GF-D8 (cell line): ENCODE measurements at regions not wholly inside any gene's neighbourhood (a gene's known extent, or its start where the extent isn't known, plus 50 kb on each side); places are given as distances from the start of the nearest gene placed in this dataset.
A peak's percentile ranks its signal among the peaks of the same experiment; 100 is the strongest.

Experiments used
- DNase-seq: peaks from one replicate; lab custom pipeline; 2025; lab: John Stamatoyannopoulos, UW

DNA sequence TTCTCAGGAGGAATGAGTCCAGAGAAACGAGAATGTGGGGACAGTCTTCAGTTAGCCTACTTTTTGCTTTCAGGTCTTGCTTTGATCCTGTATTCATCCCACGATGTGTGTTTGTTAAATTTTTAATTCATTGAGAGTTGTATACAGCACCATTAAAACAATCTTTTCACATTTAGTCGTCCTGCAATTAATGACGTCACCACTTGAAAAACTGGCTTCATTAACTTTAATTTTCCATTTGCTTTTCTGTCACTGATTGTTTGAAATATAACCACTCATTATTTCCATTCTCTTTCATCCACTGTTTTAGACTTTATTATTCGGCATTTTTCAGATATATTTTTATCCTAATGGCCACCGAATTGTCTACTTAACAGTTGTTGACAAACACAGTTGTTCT is 146.9 kb downstream of the TFEC start:
- no peak for DNase-seq

DNA sequence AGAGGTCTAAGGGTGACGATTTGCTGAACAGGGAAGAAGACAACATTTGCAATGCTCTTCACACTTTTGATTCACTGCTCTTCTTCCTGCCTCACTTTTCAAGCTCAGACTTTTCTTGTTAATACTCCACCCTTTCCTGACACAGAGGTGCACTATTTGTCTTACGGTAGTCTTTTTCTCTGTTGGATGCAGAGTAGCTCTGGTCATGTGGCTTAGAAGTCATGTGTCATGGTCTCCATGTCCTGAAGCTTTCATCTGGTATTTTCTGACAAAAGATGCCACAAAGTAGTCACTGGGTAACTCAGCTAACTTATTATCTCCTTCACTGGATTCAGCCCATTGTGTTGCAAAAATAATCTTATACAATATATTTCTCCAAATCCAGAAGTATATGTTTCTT is 149.1 kb downstream of the TFEC start:
- no peak for DNase-seq

DNA sequence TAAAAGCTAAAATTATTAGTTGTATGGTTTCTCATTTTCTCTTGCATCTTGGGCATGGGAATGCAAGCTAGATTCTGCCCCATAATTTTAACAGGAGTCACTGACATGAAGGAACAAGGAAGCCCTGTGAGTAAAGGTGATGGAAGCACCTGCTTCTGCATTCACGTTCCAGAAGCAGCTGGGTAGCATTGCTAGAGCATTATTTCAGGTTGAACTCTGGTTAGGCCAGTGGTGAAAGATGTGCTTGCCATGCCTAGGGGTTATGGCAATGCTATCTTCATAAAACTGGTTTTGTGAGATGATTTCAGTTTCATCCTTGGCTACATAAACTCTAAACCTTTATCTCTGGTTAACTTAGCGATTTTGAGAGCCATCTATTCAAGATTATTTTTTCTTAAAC is 151.4 kb downstream of the TFEC start:
- no peak for DNase-seq

DNA sequence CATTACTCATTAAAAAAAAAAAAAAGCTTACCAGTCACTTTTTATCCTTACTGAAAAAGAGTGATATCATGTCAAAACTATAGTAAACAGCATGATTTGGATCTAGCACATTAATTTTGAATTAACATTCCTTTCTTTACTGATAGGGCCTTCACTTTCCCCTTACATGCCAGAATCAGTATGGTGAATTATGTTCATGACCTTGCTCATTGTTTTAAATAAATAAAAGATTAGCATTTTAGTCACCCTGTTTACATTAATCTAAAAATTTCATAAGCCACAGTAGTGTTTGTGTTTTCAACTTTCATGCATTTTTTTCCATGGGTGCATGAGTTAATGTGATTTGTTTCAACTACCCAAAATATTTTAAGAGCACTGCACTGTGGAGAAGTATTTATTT is 160.8 kb downstream of the TFEC start:
- DNase-seq: no peak

DNA sequence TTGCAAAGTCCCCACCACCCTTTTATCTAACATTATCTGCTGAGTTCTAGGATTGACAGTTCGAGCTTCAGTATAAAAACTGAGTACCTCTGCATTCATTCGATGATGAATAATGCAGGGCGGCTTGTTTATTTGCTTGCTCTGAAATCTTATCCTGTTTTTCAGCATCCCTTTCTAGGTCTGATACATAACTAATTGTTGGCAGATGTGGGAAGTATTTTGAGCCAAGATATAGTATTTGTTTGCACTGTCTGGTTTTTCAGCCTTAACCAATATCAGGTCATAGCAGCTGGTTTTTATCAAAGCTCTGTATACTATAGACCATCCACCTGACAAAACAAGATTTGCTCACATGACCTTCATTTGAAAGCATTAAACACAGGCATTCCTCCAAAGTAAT is 161.4 kb downstream of the TFEC start:
- DNase-seq: no peak

DNA sequence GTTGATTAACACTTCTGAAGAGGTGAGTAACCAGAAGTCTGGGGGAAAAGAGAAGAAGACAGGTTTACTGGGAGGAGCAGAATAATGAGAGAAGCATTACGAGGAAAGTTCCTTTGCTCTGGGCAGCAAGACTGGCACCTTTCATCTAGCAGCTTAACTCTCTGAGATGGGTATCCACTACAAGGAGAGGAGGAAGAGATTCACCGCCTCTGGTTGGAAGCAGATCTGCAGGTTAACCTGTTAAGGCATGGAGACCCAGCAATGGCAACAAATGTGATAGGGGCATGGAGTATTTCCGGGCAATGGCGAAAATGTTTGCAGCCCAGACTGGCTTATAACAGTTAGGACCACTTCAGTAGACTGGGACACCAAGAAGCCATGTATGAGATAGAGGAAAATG is 162.2 kb downstream of the TFEC start:
- no peak for DNase-seq

DNA sequence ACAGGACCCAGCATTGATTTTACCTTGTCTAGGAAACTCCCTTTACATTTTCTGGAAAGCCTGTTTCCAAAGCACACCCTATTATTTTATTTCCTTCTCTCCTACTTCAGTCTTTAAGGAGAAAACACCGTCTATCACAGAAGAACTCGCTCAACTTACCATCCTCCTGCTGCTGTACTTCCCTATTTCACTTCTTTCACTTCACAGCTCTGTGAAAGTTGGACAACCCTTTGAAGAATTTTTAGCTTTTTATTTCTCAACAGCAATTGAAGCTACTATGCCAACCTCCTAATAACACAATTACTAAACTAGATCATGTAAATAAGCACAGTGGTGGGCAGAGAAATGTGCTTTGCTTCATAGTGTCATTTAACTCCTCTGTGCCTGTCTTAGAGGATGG is 166.5 kb downstream of the TFEC start:
- no peak for DNase-seq

DNA sequence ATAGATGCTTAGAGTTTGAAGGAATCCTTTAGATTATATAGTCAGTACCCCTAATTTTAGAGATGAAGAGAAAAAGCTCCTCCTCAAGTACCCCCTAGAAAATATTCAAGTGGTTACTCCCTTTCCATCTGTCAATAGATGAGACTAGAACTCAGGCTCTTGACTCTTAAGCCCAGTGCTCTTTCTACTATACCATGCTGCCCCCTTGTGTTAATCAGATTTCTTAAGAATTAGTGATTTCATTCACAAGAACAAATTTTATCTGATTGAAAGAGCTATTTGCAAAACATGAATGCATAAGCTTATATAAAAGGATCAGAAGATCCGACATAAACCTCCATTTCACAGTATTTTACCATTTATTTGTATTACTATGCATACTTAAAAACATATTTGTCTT is 179.3 kb downstream of the TFEC start:
- no peak for DNase-seq

DNA sequence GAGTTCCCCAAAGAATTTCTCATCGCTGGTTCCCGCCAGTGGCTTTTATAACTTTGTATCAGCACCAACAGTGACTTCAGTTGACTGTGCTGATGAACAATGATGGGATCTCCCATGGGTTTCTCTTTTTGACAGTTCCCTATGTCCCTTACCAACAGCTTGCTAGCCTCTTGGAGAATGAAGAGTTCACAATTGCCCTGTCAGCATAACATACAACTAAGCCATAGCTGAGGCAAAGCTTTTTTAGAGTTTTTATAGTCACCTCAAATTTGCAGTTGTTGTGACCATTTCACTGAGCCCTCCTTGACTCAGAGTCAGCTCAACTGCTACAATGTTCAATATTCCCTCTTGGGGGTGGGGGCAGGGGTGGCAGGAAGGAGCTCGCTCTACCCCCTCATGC is 179.8 kb downstream of the TFEC start:
- DNase-seq: no peak

DNA sequence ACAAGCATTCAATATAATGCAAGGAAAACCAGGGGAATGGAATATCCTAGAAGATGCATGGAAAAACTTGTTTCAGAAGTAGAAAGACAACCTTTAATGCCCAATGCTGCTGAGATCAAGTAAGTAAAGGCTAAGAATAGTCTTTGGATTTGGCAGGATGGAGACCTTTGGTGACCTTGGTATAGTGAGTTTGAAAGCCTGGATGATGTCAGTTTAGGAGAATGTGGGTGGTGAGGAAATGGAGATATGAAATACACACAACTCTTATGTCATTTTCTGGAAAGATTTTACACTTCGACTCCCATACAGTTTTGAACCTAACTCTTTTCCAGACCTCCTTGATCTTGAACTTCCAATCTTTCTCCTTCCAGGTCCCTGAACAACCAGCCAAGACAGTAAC is 185.7 kb downstream of the TFEC start:
- no peak for DNase-seq

DNA sequence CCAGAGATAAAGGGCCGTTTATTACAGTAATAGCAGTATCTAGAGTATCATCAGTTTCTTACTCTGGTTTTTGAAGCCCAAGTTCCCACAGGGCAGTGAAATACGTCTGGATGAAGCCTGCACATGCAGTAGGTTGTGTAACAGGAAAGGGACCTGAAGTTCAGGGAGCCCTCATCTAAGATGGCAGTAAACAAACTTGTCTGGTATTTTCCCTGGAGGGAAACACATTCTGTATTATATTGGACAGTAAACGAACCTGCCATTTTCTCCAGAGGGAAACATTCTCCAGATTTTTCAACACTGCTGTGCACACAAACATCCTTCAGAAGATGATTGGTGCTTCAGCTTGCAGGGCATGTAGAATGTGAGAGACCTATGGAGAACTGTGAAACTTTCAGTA is 189.9 kb downstream of the TFEC start:
- DNase-seq: no peak

DNA sequence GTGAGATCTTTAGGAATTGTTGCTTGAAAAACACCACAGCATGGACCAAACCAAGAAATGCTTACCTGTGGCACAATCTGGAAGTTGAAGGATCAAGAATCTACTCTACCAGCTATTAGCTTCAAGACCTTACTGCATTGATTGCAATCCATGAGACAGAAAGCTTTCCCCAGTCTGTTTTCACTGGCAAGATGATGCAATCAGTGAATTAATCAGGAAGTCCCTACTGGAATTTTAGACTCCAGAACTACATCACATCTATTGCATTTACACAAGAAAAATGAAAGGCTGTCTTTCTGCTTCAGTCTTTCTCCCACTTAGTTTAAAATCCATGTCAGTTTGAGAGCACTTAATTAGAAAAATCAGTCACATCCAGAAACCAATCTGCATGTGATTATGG is 191.7 kb downstream of the TFEC start:
- no peak for DNase-seq

DNA sequence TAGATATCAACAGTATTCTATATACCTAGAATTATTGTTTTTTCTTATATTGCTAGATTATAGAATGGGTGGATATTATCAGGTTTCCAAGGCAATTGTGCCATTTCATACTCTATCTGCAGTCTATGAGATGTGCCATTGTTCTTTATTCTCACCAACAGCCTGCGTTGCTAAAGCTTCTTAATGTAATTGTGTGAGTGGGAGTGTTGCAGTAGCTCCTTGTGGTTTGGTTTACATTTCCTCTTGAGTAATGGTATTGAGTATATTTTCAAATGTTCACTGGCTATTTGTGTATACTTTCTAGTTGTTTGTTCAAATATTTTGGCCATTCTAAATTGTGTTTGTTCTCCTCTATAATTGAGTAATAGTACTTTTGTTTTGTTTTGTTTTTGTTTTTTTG is 199.2 kb downstream of the TFEC start:
- DNase-seq: peak; percentile 53

DNA sequence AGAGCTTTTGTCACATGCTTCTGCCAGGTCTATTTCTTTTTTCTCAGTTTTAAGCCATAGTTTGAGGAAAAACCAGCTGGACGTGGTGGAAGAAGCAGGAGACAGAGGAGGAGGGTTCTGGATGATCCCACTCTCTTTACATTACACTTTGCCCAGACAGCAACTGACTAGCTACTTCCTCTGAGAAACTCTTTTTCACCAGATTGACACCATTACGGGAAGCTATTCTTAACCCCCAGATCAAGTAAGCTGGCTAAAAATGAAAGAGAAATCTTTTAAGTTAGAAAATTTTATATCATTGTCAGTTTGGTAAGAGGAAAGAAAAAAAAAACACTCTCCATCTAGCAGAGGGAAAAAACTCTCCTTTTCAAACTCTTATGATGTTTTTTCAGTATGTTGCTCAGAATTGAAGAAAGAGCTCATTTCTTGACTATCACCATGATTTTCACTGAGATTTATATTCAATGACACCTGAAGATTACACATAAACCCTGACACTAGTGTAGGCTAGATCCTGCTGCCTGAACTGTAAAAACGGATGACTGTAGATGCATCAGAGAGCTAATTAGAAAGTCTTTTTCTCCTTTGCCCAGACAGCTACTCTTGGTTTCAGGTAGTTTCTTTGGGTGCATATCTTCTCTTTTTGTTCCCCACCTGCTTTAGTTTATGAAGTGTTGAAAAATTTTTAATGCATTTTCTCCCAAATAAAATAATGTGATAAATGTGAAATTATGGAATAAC is 203.1 kb downstream of the TFEC start:
- DNase-seq: no peak

DNA sequence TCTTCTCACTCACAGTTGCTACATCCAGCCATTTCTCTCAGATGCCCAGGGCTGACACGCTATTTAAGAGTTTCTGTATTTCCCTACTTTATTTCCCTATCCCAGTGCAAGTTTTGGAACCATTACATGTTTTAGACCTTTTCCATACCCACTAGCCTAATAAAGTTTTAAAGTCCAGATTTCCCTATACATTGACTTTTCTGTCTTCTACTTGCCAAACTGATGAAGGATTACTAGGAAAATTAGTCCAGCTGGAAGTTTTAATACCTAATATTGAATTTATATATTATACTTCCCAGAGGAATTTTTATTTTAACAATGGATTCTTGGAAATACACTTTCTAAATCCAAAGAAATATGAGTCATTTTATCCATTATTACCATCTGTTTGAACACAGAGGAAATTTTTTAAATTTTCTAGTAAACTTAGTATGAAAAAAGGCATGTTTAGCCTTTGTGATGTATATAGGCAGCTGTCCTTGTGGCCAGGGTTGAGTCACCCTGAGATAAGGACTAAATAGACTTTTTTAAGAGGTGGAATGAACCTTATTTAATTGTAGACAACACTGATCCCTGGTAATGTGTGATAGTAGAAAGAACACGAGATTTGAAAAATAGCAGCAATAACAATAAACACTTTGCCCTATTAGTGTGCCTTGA is 205.0 kb downstream of the TFEC start:
- no peak for DNase-seq

DNA sequence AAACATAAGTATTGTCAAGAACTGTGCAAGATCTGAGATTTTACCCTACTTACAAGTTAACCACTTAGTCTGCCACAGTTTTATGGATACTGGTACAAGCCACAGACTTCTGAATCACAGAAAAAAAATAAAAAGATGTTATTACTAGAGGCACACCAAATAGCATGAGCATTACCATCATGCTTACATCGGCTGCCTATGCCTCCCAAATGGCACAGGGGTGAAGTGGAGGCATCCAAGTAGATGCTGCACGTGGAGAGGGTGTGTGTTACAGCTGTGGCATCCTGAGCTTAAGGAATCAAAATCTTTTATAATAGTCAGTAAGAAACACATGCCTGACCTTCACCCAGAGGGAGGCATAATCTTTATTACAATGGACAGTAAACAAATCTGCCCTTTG is 207.8 kb downstream of the TFEC start:
- no peak for DNase-seq

DNA sequence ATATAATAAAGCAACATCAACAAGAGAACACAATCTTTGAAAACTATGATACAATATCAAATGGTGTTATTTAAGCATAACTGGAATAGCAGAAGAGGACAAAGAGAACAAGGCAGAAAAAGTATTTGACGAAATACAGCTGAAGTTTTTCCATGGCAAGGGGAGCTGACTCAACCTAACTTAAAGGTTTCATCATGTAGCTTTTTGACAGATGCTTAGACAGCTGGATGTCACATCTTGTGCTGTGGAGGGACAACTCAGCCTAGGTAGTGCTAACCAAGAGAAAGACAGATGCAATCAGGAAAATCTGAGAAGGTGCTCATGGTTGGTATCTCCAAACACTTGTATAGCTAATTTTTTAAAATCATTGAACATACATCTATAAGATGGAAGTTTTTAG is 208.2 kb downstream of the TFEC start:
- no peak for DNase-seq

DNA sequence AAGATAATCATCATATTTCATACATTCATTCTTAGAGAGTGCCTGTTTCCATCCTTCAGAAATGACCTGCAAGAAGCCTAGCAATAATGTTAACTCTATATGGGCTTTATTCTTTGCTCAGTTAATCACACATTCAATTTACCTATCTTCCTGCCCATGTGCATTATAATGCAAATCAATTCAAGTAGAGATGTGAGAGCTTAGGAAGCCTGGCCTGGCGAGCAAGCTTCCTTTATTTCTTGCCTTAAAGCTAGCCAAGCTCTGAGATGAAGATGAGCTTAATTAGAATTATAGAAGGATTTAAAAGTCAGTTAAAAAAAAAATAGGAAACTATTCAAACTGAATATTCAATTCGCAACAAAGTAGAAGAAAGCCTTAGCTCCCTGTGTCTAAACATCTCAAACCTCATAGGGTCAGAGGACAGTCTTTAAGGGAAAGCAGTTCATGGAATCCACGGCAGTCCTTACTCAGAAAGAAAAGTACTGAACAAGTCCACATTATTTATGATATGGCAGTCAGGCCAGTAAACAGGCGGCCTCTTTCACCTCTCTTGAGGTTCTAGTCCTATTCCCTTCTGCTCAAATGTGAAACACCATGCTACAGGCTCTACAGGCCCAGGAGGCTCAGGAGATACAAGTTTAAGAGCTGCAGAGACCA is 214.1 kb downstream of the TFEC start:
- DNase-seq: no peak

DNA sequence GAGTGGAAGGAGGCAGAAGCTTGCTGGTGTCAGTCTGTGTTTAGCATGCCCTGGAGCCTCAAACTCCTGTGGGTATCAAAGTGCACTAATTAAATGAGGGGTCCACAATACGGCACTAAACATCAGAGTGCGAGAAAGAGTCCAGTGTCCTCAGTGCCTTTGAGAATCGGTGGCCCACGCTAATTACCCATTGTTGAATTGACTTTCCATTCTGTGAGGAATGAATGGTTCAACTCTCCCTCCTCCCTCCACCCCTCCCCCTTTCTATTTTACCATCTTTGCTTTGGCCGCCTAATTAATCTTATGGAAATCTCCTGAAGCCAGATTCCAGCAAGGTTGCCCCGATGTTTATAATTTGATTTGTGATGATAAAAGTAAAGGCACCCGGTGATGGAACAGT is 217.8 kb downstream of the TFEC start:
- DNase-seq: no peak

DNA sequence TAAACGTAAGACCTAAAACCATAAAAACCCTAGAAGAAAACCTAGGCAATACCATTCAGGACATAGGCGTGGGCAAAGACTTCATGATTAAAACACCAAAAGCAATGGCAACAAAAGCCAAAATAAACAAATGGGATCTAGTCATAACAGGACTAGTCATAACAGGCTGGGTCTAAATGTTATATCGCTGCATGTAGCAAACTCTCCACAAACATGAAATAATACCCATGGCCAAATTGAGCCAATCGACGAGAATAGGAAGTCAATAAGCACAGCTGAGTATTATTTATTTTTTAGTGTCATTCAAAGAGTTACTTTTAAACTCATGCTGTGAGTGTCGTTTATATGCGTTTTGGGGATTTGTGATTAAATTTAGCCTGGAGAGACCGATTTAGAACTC is 225.1 kb downstream of the TFEC start:
- DNase-seq: no peak

DNA sequence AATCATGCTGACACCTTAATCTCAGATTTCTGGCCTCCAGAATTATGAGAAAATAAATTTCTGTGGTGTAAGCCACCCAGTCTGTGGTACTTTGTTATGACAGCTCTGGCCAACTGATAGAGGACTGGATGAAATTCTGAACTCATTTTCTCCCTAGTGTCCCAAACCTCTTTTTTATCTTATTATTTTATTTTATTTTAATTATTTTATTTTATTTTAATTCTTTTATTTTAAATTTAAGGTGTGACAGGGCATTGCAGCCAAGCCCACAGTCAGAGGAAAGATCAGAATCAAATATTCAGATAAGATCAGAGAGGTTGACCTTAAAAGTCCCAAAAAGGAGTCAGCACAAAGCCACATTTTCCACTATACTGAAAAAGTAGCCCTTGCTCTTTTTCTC is 228.1 kb downstream of the TFEC start:
- no peak for DNase-seq

DNA sequence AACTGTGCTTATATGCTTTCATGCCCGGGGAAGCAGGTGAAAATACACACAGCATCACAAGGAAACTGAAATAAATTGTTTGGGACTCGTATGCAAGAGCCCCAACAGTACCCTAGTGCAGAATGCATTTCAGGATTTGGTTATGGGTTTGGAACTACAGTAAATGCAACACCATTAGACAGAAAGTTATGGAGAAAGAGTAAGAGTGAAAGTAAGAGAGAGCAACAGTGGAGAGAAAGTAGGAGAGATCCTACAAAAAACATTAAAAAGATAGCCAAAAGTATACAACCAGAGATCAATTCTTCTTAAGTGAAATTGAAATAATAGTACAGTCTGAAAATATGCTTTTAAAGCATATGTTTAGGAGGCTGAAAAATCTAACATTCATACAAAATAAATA is 231.1 kb downstream of the TFEC start:
- DNase-seq: no peak

DNA sequence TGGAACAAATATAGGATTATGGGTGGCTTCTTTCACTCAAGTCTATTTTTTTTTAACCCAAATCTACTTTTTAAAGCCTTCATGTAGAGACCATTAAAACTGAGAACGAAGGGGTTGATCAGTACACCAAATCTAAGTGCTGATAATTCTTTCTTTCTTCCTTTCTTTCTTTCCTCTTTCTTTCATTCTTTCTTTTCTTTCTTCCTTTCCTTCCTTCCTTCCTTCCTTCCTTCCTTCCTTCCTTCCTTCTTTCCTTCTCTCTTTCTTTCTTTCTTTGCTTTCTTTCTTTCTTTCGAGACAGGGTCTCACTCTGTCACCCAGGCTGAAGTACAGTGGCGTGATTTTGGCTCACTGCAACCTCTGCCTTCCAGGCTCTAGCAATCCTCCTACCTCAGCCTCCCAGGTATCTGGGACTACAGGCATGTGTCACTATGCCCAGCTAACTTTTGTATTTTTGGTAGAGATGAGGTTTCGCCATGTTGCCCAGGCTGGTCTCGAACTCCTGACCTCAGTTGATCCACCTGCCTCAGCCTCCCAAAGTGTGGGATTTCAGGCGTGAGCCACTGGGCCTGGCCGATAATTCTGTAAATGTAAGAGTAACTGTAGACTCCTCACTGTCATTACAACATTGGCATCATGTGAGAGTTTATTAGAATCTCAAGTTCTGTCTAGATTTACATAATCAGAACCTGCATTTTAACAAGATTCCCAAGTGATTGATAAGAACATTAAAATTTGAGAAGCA is 236.4 kb downstream of the TFEC start:
- no peak for DNase-seq
